HG03342 (cell line): ENCODE measurements at regions not wholly inside any gene's neighbourhood (a gene's known extent, or its start where the extent isn't known, plus 50 kb on each side); places are given as distances from the start of the nearest gene placed in this dataset.

Source experiments
- ATAC-seq: cut with Tn5 transposase; IDR thresholded peaks from one replicate; pipeline ENCODE4 v1.9.1; 2021; ENCODE audit warnings: mild to moderate bottlenecking, moderate library complexity; ENCODE audit not compliant: unreplicated experiment

GRCh38 chr7:45975847-45976484 is 54.9 kb upstream of the IGFBP3 start:
- no peak for ATAC-seq

- ATAC-seq = no peak
These were observed 54.3 kb upstream of the IGFBP3 start for GRCh38 chr7:45975367-45975766.

GRCh38 chr7:45974540-45975360 is 53.7 kb upstream of the IGFBP3 start:
- ATAC-seq = no peak

- no peak for ATAC-seq
These were observed 52.9 kb upstream of the IGFBP3 start for GRCh38 chr7:45973725-45974532.

GRCh38 chr7:45972629-45973312 is 51.7 kb upstream of the IGFBP3 start:
- ATAC-seq = no peak

GRCh38 chr7:45971661-45972175 is 50.6 kb upstream of the IGFBP3 start:
- no peak for ATAC-seq

- ATAC-seq = no peak
These were observed 50.1 kb upstream of the IGFBP3 start for GRCh38 chr7:45971171-45971570.
